RKO (cell line): ENCODE measurements at regions not wholly inside any gene's neighbourhood (a gene's known extent, or its start where the extent isn't known, plus 50 kb on each side); places are given as distances from the start of the nearest gene placed in this dataset.

Source experiments
- DNase-seq: peaks from one replicate; pipeline ENCODE4 v3.0.0-alpha.2; 2016; ENCODE audit warnings: low spot score

GRCh38 chrX:119181491-119181890, 53.9 kb upstream of the KIAA1210 start:
- DNase-seq: peak; percentile 30

GRCh38 chrX:119186194-119186593, 49.9 kb upstream of the PGRMC1 start:
- DNase-seq: no peak
